Tibial artery (tissue), 4 donors: ENCODE measurements at regions not wholly inside any gene's neighbourhood (a gene's known extent, or its start where the extent isn't known, plus 50 kb on each side); places are given as distances from the start of the nearest gene placed in this dataset.
A peak's percentile ranks its signal among the peaks of the same experiment; 100 is the strongest.

Source experiments
- DNase-seq, 2 donors: peaks; one replicate each; pipeline ENCODE4 v3.0.0-alpha.2; 2019
- H3K27ac ChIP-seq, 2 donors: fragments of 200-600 bp; sonication (generic) in 1 of 2; 1 replicate in 1 of 2; 2 replicates in 1 of 2; pipeline ENCODE4 v1.5.1; 2018 to 2019; ENCODE audit warnings: mild to moderate bottlenecking in 1 of 2
- H3K27me3 ChIP-seq, 2 donors: fragments of 200-600 bp; sonication (generic) in 1 of 2; one replicate each; pipeline versions ENCODE4 v1.5.1 to v1.6.0; 2016 to 2019
- H3K36me3 ChIP-seq, 3 donors: fragments of 200-600 bp; sonication (generic) in 2 of 3; one replicate each; pipeline ENCODE4 v1.5.1; 2016 to 2019; ENCODE audit warnings: mild to moderate bottlenecking in 2 of 3
- H3K4me1 ChIP-seq, 4 donors: fragments of 200-600 bp; sonication (generic) in 2 of 4; 1 replicate in 3 of 4; 2 replicates in 1 of 4; pipeline ENCODE4 v1.5.1; 2016 to 2019
- H3K4me3 ChIP-seq, 2 donors: fragments of 200-600 bp; sonication (generic) in 1 of 2; 1 replicate in 1 of 2; 2 replicates in 1 of 2; pipeline ENCODE4 v1.5.1; 2018 to 2019; ENCODE audit warnings: mild to moderate bottlenecking in 2 of 2
- H3K9me3 ChIP-seq, 3 donors: fragments of 200-600 bp; sonication (generic) in 1 of 3; one replicate each; pipeline ENCODE4 v1.5.1; 2016 to 2019
- intact Hi-C: fragments of 100-400 bp; cut with DNase I; formaldehyde crosslinking; loops from one replicate; pipeline ENCODE4 v1.15.0; 2023; ENCODE audit warnings: low total_unique reads
- TF ChIP-seq, protein P1 (sequence below), 2 experiments: fragments of 200-600 bp in 1 of 2; fragments of 450-650 bp in 1 of 2; IDR thresholded peaks; one replicate each; pipeline ENCODE4 v1.5.1; 2017 to 2019; ENCODE audit warnings: antibody characterized with exemption in 2 of 2, mild to moderate bottlenecking in 1 of 2, moderate library complexity in 1 of 2

DNA sequence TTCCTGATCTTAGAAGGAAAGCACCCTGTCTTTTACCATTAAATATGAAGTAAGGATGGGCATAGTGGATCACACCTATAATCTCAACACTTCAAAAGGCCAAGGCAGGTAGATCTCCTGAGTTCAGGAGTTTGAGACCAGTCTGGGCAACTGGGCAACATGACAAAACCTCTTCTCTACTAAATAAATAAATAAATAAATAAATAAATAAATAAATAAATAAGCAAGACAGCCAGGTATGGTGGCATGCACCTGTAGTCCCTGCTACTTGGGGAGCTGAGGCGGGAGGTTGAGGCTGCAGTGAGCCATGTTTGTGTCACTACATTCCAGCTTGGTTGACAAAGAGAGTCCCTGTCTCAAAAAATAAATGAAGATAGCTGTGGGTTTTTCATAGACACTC lies 313.1 kb downstream of the RPS24 start:
- peak in 1 of 2 donors; percentile 10 for DNase-seq
- Histone ChIP-seq H3K4me1 (no peaks in the 10 kb centered on the region), H3K9me3 (no peaks in the 10 kb centered on the region), H3K4me3 (no peak overlapping the region), H3K27ac (no peak overlapping the region), H3K27me3 (no peaks in the 10 kb centered on the region), H3K36me3 (no peaks in the 10 kb centered on the region)
- intact Hi-C loops: no loop called here
- TF ChIP-seq, protein P1, sequence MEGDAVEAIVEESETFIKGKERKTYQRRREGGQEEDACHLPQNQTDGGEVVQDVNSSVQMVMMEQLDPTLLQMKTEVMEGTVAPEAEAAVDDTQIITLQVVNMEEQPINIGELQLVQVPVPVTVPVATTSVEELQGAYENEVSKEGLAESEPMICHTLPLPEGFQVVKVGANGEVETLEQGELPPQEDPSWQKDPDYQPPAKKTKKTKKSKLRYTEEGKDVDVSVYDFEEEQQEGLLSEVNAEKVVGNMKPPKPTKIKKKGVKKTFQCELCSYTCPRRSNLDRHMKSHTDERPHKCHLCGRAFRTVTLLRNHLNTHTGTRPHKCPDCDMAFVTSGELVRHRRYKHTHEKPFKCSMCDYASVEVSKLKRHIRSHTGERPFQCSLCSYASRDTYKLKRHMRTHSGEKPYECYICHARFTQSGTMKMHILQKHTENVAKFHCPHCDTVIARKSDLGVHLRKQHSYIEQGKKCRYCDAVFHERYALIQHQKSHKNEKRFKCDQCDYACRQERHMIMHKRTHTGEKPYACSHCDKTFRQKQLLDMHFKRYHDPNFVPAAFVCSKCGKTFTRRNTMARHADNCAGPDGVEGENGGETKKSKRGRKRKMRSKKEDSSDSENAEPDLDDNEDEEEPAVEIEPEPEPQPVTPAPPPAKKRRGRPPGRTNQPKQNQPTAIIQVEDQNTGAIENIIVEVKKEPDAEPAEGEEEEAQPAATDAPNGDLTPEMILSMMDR (IDR thresholded peaks at IDR 0.05): no peak

DNA sequence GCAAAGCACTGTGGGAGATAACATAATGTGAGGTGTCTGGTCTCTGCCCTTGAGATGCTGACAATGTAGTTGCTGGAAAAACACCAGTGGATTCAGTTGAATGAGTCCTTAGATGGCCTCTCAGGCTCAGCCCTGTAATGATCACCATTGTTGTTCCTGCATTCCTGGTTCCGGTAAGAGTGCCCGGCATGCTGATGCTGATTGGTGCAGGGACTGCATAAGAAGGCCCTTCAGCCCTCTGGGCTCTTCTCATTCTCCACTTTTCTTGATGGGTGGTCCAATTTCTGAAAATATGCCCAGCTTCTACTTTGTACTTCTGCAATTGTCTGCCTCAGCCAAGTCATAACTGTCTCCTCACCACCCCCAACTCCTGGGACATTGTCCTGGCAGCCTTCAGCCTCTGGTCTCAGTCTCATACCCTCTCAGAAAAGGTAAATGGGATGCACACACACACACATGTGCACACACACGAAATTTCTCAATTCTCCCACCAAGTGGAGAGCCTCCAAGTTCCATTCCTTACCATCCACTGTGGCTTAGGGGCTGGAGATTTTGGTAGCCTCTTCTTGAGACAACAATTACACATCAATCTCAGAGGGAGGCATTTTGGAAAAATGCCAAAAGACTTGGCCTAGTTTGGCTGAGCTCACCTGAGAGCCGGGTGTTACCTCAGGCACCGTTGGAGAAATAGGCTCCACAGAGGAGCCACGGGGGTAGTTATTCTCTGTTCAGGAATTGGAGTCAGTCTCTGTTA lies 314.9 kb downstream of the RPS24 start:
- Histone ChIP-seq H3K36me3 (no peaks in the 10 kb centered on the region), H3K4me3 (no peak overlapping the region), H3K9me3 (no peaks in the 10 kb centered on the region), H3K27me3 (no peaks in the 10 kb centered on the region), H3K27ac (no peak overlapping the region), H3K4me1 (no peaks in the 10 kb centered on the region)
- DNase-seq: peak in 1 of 2 donors; percentile 40
- TF ChIP-seq, protein P1 (IDR thresholded peaks at IDR 0.05): no peak
- intact Hi-C loops: no loop called here

DNA sequence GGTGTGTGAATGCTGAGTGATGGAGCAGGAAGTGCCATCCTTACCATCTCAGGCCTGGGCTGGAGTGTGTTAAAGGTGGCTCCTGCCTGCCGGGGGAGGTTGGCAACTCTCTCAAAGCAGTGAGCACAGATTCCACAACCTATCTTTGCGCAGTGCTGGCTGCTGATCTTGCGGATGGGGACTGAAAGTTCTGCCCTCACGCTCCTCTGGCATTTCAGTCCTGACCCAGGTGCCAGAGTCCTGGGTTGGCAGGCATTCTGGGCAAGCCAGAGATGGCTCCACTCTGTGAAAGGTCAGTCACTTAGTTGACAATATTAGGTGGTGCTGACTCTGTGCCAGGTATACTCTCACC lies 315.5 kb downstream of the RPS24 start:
- no peak overlapping the region for H3K4me3 ChIP-seq
- H3K9me3 ChIP-seq: no peaks in the 10 kb centered on the region
- TF ChIP-seq, protein P1 (IDR thresholded peaks at IDR 0.05): no peak
- H3K4me1 ChIP-seq: no peaks in the 10 kb centered on the region
- H3K36me3 ChIP-seq: no peaks in the 10 kb centered on the region
- no peaks in the 10 kb centered on the region for H3K27me3 ChIP-seq
- intact Hi-C loops: no loop called here
- DNase-seq: peak in 1 of 2 donors; percentile 28
- no peak overlapping the region for H3K27ac ChIP-seq

DNA sequence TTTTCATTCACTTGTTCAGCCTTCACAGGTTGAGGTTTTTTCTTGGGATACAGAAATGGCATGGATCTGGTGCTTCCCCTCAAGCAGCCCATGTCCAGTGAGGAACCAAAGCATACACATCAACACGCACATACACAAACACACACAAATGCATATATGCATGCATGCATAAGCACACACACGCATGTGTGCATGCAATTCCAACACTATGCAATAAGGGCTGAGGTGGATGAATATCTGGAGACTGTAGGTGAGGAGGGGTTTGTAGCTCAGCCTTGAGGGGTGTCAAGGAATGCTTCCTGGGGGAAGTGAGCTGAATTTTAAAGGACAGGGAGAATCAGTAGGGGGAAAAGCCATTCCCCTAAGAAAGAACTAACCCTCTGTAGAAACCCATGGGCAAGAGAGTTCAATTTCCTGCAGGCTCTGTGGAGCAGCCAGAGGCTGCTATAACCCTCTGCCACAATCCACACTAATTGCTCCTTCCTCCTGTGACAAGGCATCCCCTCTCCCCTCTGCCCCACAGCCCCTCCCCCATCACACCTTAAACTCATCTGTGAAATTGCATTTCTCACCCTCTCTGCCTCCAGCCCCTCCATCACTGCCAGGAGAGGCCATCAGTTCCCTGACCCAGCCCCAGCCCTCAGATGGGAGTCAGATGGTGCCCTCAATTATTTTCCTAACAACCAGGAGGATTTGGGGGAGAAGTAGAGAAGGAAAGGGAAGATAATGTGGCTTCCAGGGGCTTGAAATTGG lies 316.4 kb downstream of the RPS24 start:
- Histone ChIP-seq H3K4me1 (no peaks in the 10 kb centered on the region), H3K27ac (no peak overlapping the region), H3K27me3 (no peaks in the 10 kb centered on the region), H3K36me3 (no peaks in the 10 kb centered on the region), H3K9me3 (no peaks in the 10 kb centered on the region), H3K4me3 (no peak overlapping the region)
- TF ChIP-seq, protein P1 (IDR thresholded peaks at IDR 0.05): no peak
- intact Hi-C loops: no loop called here
- peak in 1 of 2 donors; percentile 10 for DNase-seq

DNA sequence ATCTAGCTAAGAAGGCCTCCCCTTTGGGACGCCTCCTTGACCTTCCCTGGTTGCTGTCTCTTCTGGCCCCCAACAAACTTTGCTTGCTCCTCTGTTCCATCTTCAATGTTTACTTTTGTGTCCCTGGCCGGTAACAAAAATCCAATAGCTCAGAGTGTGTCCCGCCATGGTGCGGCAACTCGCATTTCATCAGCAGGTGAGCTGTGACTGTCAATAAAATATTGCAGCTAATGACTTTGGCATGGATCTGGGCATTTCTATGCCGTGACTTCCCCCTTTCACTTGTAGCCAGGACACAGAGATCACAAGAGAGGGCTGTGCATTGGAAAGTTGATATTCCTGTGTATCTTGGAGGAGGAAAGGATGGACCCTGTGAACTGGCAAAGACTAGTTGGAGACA lies 317.6 kb downstream of the RPS24 start:
- Histone ChIP-seq H3K4me1 (no peaks in the 10 kb centered on the region), H3K36me3 (no peaks in the 10 kb centered on the region), H3K27me3 (no peaks in the 10 kb centered on the region), H3K4me3 (no peak overlapping the region), H3K27ac (no peak overlapping the region), H3K9me3 (no peaks in the 10 kb centered on the region)
- DNase-seq: peak in 1 of 2 donors; percentile 7
- intact Hi-C loops: no loop called here
- TF ChIP-seq, protein P1 (IDR thresholded peaks at IDR 0.05): no peak
